PFSK-1 (cell line): ENCODE measurements at regions not wholly inside any gene's neighbourhood (a gene's known extent, or its start where the extent isn't known, plus 50 kb on each side); places are given as distances from the start of the nearest gene placed in this dataset.

Experiments used
- FOXP2 ChIP-seq: optimal IDR thresholded peaks from 2 replicates; pipeline ENCODE3; 2011; ENCODE audit warnings: borderline replicate concordance, control low read depth, inconsistent platforms; ENCODE audit not compliant: insufficient read depth; ENCODE audit errors: extremely low read length, extremely low read depth
- POLR2AphosphoS5 ChIP-seq: IDR thresholded peaks from 2 replicates; pipeline ENCODE4 v1.6.1; 2012; ENCODE audit warnings: low read depth, mild to moderate bottlenecking, control low read depth, low read length, moderate library complexity
- SIN3A ChIP-seq: IDR thresholded peaks from 2 replicates; pipeline ENCODE4 v1.6.1; 2012; ENCODE audit warnings: mild to moderate bottlenecking, low read length, moderate library complexity, borderline replicate concordance; ENCODE audit not compliant: insufficient read depth
- TAF1 ChIP-seq: IDR thresholded peaks from 2 replicates; pipeline ENCODE4 v1.6.1; 2012; ENCODE audit warnings: low read length, control low read depth, borderline replicate concordance; ENCODE audit not compliant: insufficient read depth
- TF ChIP-seq, protein P1 (sequence below), 2 experiments: IDR thresholded peaks; 2 replicates each; pipeline versions ENCODE4 v1.6.1 to v1.8.0; 2011 to 2012; ENCODE audit warnings: low read depth in 2 of 2, low read length in 2 of 2, control low read depth in 1 of 2, inconsistent platforms in 1 of 2, mild to moderate bottlenecking in 1 of 2, moderate library complexity in 1 of 2; ENCODE audit not compliant: insufficient read depth in 1 of 2

DNA sequence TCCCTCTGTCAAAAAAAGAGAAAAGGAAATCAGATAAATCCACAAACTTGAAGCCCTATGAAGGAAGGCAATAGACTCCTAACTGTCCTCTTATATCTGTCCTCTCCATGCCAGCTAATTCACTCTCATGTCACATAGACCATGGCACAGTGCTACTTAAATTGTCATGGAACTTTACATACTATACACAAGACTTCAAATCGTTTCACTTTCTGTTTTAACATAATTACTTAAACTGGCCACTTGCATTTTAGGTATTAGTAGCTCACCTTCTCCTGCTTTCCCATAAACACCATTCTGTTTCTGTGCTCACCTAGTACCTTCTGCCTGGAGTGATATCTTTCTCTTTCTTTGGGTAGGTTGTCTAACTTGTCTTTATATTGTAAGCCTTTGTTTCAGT, 816.7 kb upstream of the KIF2B start:
- TF ChIP-seq TAF1 (no peak), SIN3A (no peak), FOXP2 (no peak), POLR2AphosphoS5 (no peak)
- TF ChIP-seq, protein P1, sequence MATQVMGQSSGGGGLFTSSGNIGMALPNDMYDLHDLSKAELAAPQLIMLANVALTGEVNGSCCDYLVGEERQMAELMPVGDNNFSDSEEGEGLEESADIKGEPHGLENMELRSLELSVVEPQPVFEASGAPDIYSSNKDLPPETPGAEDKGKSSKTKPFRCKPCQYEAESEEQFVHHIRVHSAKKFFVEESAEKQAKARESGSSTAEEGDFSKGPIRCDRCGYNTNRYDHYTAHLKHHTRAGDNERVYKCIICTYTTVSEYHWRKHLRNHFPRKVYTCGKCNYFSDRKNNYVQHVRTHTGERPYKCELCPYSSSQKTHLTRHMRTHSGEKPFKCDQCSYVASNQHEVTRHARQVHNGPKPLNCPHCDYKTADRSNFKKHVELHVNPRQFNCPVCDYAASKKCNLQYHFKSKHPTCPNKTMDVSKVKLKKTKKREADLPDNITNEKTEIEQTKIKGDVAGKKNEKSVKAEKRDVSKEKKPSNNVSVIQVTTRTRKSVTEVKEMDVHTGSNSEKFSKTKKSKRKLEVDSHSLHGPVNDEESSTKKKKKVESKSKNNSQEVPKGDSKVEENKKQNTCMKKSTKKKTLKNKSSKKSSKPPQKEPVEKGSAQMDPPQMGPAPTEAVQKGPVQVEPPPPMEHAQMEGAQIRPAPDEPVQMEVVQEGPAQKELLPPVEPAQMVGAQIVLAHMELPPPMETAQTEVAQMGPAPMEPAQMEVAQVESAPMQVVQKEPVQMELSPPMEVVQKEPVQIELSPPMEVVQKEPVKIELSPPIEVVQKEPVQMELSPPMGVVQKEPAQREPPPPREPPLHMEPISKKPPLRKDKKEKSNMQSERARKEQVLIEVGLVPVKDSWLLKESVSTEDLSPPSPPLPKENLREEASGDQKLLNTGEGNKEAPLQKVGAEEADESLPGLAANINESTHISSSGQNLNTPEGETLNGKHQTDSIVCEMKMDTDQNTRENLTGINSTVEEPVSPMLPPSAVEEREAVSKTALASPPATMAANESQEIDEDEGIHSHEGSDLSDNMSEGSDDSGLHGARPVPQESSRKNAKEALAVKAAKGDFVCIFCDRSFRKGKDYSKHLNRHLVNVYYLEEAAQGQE (IDR thresholded peaks at IDR 0.05; ENCODE audit: insufficient read depth in 1 of 2, low read depth in 2 of 2, low read length in 2 of 2), result no peak

DNA sequence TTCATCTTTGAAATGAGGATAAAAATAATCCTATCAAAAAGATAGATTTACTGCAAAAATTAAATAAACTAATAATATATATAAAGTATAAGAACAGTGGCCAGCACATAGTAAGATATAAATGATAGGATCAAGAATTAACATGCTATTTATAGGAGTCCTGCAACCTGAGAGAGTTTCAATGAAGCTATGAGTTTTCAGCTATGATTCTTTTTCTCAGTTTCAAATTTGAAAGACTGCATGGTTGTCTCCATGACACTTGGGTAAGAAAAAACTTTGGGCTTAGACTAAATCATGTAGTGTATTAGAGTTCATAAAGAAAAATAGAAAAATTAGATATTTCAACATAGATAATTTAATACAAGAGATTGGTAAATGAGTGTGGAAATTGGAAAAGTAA, 817.8 kb upstream of the KIF2B start:
- TF ChIP-seq POLR2AphosphoS5, result no peak
- no peak for TF ChIP-seq SIN3A
- TF ChIP-seq TAF1, result no peak
- TF ChIP-seq, protein P1 (IDR thresholded peaks at IDR 0.05; ENCODE audit: insufficient read depth in 1 of 2, low read depth in 2 of 2, low read length in 2 of 2), result no peak
- TF ChIP-seq FOXP2, result no peak

GRCh38 chr17:52995881-52996280, 826.8 kb upstream of the KIF2B start:
- no peak for TF ChIP-seq POLR2AphosphoS5
- TF ChIP-seq SIN3A, result no peak
- TF ChIP-seq, protein P1 (IDR thresholded peaks at IDR 0.05; ENCODE audit: insufficient read depth in 1 of 2, low read depth in 2 of 2, low read length in 2 of 2), result no peak
- no peak for TF ChIP-seq FOXP2
- TF ChIP-seq TAF1, result no peak

- TF ChIP-seq TAF1, result no peak
- no peak for TF ChIP-seq SIN3A
- no peak for TF ChIP-seq FOXP2
- TF ChIP-seq, protein P1 (IDR thresholded peaks at IDR 0.05; ENCODE audit: insufficient read depth in 1 of 2, low read depth in 2 of 2, low read length in 2 of 2), result no peak
- no peak for TF ChIP-seq POLR2AphosphoS5
Measured at GRCh38 chr17:52995147-52995546, 827.6 kb upstream of the KIF2B start.
